ENCODE measurements at regions not wholly inside any gene's neighbourhood (a gene's known extent, or its start where the extent isn't known, plus 50 kb on each side); places are given as distances from the start of the nearest gene placed in this dataset.

DNA sequence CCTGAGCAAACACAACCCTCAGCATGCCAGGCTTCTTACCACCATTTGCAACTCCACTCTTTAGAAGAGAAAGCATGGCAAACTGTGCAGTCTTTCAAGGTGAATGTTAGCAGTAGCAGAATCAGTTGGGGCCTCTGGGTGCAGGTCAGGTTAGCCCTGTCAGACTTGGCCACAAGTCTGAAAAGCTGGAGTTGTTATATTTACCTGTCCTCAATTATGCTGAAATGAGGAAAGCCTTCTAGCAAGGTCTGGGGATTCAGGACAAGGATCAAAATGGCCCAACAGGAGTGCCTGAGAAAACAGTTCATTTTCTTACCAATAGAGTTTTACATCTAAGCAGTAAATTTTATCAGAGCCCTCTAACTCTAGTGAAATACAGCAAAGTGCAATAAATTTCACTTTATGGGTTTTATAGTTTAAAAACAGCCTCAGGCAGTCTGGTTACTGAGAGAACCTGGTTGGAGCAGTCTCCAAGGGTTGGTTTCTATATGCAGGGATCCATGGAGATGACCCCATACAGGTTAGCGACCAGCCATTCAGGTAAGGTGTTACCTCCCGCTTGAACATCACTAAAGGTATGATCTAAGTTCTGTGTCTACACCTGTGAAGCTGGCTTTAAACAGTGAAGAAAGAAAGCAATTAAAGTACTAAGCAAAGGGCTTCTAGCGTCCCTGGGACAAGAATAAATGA, 212.5 kb upstream of the MPPED2 start:
- TF ChIP-seq EZH2 (IDR thresholded peaks at IDR 0.05; ENCODE audit: borderline replicate concordance, insufficient read depth, low read depth, low read length, poor library complexity, severe bottlenecking), result no peak
- TF ChIP-seq, protein P1, sequence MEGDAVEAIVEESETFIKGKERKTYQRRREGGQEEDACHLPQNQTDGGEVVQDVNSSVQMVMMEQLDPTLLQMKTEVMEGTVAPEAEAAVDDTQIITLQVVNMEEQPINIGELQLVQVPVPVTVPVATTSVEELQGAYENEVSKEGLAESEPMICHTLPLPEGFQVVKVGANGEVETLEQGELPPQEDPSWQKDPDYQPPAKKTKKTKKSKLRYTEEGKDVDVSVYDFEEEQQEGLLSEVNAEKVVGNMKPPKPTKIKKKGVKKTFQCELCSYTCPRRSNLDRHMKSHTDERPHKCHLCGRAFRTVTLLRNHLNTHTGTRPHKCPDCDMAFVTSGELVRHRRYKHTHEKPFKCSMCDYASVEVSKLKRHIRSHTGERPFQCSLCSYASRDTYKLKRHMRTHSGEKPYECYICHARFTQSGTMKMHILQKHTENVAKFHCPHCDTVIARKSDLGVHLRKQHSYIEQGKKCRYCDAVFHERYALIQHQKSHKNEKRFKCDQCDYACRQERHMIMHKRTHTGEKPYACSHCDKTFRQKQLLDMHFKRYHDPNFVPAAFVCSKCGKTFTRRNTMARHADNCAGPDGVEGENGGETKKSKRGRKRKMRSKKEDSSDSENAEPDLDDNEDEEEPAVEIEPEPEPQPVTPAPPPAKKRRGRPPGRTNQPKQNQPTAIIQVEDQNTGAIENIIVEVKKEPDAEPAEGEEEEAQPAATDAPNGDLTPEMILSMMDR (IDR thresholded peaks at IDR 0.05), result no peak
- 89% methylated on average over 3 of the region's 3 CpGs for WGBS (ENCODE audit: insufficient coverage)
- ChIA-PET POLR2A (no interaction called here), CTCF (no interaction called here)
- no peaks in the 10 kb centered on the region for H3K27me3 Mint-ChIP-seq
- Histone ChIP-seq H3K79me2 (ENCODE audit: control insufficient read depth, insufficient read depth, low read length) (no peaks in the 10 kb centered on the region), H4K20me1 (ENCODE audit: control insufficient read depth, insufficient read depth, low read length, poor library complexity, severe bottlenecking) (no peaks in the 10 kb centered on the region), H3K27me3 (replicated peaks in 1 of 4; ENCODE audit: control extremely low read depth in 1 of 4, control insufficient read depth in 3 of 4, insufficient read depth in 4 of 4, low read length in 3 of 4) (no peaks in the 10 kb centered on the region), H3K9me3 (ENCODE audit: control extremely low read depth in 1 of 3, control insufficient read depth in 2 of 3, insufficient read depth in 1 of 3, low read length in 2 of 3) (no peaks in the 10 kb centered on the region), H3K9ac (ENCODE audit: low read length) (no peak overlapping the region), H3K4me3 (ENCODE audit: control extremely low read depth in 1 of 5, extremely low read depth in 1 of 5, insufficient read depth in 1 of 5, low read depth in 2 of 5, low read length in 4 of 5) (no peak overlapping the region), H3K4me1 (ENCODE audit: control insufficient read depth in 2 of 2, insufficient read depth in 2 of 2, low read length in 2 of 2) (no peaks in the 10 kb centered on the region), H3K36me3 (replicated peaks in 1 of 2; ENCODE audit: control extremely low read depth in 1 of 2, control insufficient read depth in 1 of 2, extremely low read depth in 1 of 2, insufficient read depth in 2 of 2, low read length in 1 of 2) (no peaks in the 10 kb centered on the region), H2AFZ (ENCODE audit: insufficient read depth, low read depth, low read length, poor library complexity, severe bottlenecking) (no peak overlapping the region), H3K4me2 (replicated peaks; ENCODE audit: low read depth, low read length, poor library complexity, severe bottlenecking) (no peak overlapping the region), H3K27ac (ENCODE audit: low read length in 2 of 2) (no peak overlapping the region)
- H3K4me3 Mint-ChIP-seq, result no peak overlapping the region
- H3K27ac Mint-ChIP-seq, result no peak overlapping the region
- DNase-seq, result no peak
- H3K9me3 Mint-ChIP-seq (ENCODE audit: insufficient read depth), result no peaks in the 10 kb centered on the region
- H3K4me1 Mint-ChIP-seq, result no peaks in the 10 kb centered on the region
- ATAC-seq (ENCODE audit: low read depth), result no peak
- intact Hi-C loops (cut with micrococcal nuclease), result no loop called here

DNA sequence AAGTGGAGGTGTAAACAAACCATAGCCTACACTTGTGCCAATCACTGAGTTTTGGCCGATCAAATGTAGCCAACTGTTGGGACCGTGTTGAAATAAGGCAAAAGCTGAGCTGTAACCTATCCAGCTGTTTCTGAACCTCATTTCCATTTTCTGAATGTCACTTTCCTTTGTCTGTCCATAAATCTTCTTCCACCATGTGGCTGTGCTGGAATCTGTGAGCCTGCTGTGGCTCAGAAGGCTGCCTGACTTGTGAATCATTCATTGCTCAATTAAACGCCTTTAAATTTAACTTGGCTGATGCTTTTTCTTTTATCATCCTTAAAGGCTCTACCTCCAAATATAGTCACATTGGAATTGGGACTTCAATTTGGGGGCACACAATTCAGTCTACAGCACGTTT, 203.1 kb upstream of the MPPED2 start:
- Histone ChIP-seq H3K4me1 (ENCODE audit: control insufficient read depth in 2 of 2, insufficient read depth in 2 of 2, low read length in 2 of 2) (no peaks in the 10 kb centered on the region), H3K27ac (ENCODE audit: low read length in 2 of 2) (no peak overlapping the region), H3K36me3 (replicated peaks in 1 of 2; ENCODE audit: control extremely low read depth in 1 of 2, control insufficient read depth in 1 of 2, extremely low read depth in 1 of 2, insufficient read depth in 2 of 2, low read length in 1 of 2) (no peaks in the 10 kb centered on the region), H3K9ac (ENCODE audit: low read length) (no peak overlapping the region), H4K20me1 (ENCODE audit: control insufficient read depth, insufficient read depth, low read length, poor library complexity, severe bottlenecking) (no peaks in the 10 kb centered on the region), H3K27me3 (replicated peaks in 1 of 4; ENCODE audit: control extremely low read depth in 1 of 4, control insufficient read depth in 3 of 4, insufficient read depth in 4 of 4, low read length in 3 of 4) (no peaks in the 10 kb centered on the region), H3K4me2 (replicated peaks; ENCODE audit: low read depth, low read length, poor library complexity, severe bottlenecking) (no peak overlapping the region), H3K9me3 (ENCODE audit: control extremely low read depth in 1 of 3, control insufficient read depth in 2 of 3, insufficient read depth in 1 of 3, low read length in 2 of 3) (no peaks in the 10 kb centered on the region), H3K79me2 (ENCODE audit: control insufficient read depth, insufficient read depth, low read length) (no peaks in the 10 kb centered on the region), H3K4me3 (ENCODE audit: control extremely low read depth in 1 of 5, extremely low read depth in 1 of 5, insufficient read depth in 1 of 5, low read depth in 2 of 5, low read length in 4 of 5) (no peak overlapping the region), H2AFZ (ENCODE audit: insufficient read depth, low read depth, low read length, poor library complexity, severe bottlenecking) (no peak overlapping the region)
- Mint-ChIP-seq H3K4me3 (no peak overlapping the region), H3K27ac (no peak overlapping the region), H3K9me3 (ENCODE audit: insufficient read depth) (peaks cover 2% of the 10 kb centered on the region), H3K27me3 (no peaks in the 10 kb centered on the region), H3K4me1 (no peaks in the 10 kb centered on the region)
- 96% methylated on average over 3 of the region's 4 CpGs for WGBS (ENCODE audit: insufficient coverage)
- CTCF ChIA-PET, result no interaction called here
- intact Hi-C loops (cut with micrococcal nuclease), result no loop called here
- POLR2A ChIA-PET, result no interaction called here
- DNase-seq, result no peak
- no peak for ATAC-seq (ENCODE audit: low read depth)
- no peak for TF ChIP-seq EZH2 (IDR thresholded peaks at IDR 0.05; ENCODE audit: borderline replicate concordance, insufficient read depth, low read depth, low read length, poor library complexity, severe bottlenecking)
- TF ChIP-seq, protein P1 (IDR thresholded peaks at IDR 0.05), result no peak
